Activated T-helper 1 cell treated with anti-CD3 and anti-CD28 coated beads, Interleukin-12 subunit alpha, Interleukin-12 subunit beta, Interleukin-2, Interleukin-4 antibody, amounts not matched to agents 30 ng/mL and 10 ng/mL and 1 ng/mL, durations not matched to agents 14 hours and 24 hours and 36 hours (primary cell): ENCODE measurements at regions not wholly inside any gene's neighbourhood (a gene's known extent, or its start where the extent isn't known, plus 50 kb on each side); places are given as distances from the start of the nearest gene placed in this dataset.

Experiments
- DNase-seq: peaks from one replicate; pipeline ENCODE4 v3.0.0; 2021; ENCODE audit warnings: low spot score
- H3K27ac Mint-ChIP-seq: one replicate; pipeline ENCODE4 v1.8.0; 2021; ENCODE audit warnings: mild to moderate bottlenecking, mixed read lengths
- H3K27me3 Mint-ChIP-seq: one replicate; pipeline ENCODE4 v1.8.0; 2022; ENCODE audit warnings: mild to moderate bottlenecking, moderate library complexity, mixed read lengths; ENCODE audit not compliant: insufficient read depth
- H3K36me3 Mint-ChIP-seq: one replicate; pipeline ENCODE4 v1.8.0; 2021; ENCODE audit warnings: low read depth, mixed read lengths
- H3K4me1 Mint-ChIP-seq: one replicate; pipeline ENCODE4 v1.8.0; 2021; ENCODE audit warnings: low read depth, mixed read lengths
- H3K4me3 Mint-ChIP-seq: one replicate; pipeline ENCODE4 v1.8.0; 2021; ENCODE audit warnings: mild to moderate bottlenecking, moderate library complexity, mixed read lengths
- H3K9me3 Mint-ChIP-seq: one replicate; pipeline ENCODE4 v1.8.0; 2021; ENCODE audit warnings: mixed read lengths
- intact Hi-C: fragments of 100-400 bp; cut with micrococcal nuclease; formaldehyde crosslinking; loops from one replicate; pipeline ENCODE4 v1.15.1; 2024

GRCh38 chr7:24221500-24221899, 62.5 kb upstream of the NPY start:
- H3K4me3 Mint-ChIP-seq: no peak overlapping the region
- no peak overlapping the region for H3K27ac Mint-ChIP-seq
- no peak for DNase-seq
- intact Hi-C loops: no loop called here
- peaks cover 20% of the 10 kb centered on the region for H3K9me3 Mint-ChIP-seq
- no peaks in the 10 kb centered on the region for H3K4me1 Mint-ChIP-seq
- H3K27me3 Mint-ChIP-seq: no peaks in the 10 kb centered on the region
- no peaks in the 10 kb centered on the region for H3K36me3 Mint-ChIP-seq

- no peak overlapping the region for H3K27ac Mint-ChIP-seq
- H3K27me3 Mint-ChIP-seq: no peaks in the 10 kb centered on the region
- H3K9me3 Mint-ChIP-seq: peaks cover 20% of the 10 kb centered on the region
- DNase-seq: no peak
- peaks cover 9% of the 10 kb centered on the region for H3K4me1 Mint-ChIP-seq
- intact Hi-C loops: no loop called here
- H3K4me3 Mint-ChIP-seq: no peak overlapping the region
- no peaks in the 10 kb centered on the region for H3K36me3 Mint-ChIP-seq
These were observed 56.9 kb upstream of the NPY start for GRCh38 chr7:24227068-24227467.

GRCh38 chr7:24227603-24228359, 56.2 kb upstream of the NPY start:
- peaks cover 9% of the 10 kb centered on the region for H3K4me1 Mint-ChIP-seq
- peaks cover 18% of the 10 kb centered on the region for H3K9me3 Mint-ChIP-seq
- no peak overlapping the region for H3K27ac Mint-ChIP-seq
- no peak overlapping the region for H3K4me3 Mint-ChIP-seq
- H3K27me3 Mint-ChIP-seq: no peaks in the 10 kb centered on the region
- no peaks in the 10 kb centered on the region for H3K36me3 Mint-ChIP-seq
- DNase-seq: no peak
- intact Hi-C loops: no loop called here

GRCh38 chr7:24229481-24230226, 54.3 kb upstream of the NPY start:
- H3K4me3 Mint-ChIP-seq: no peak overlapping the region
- H3K27ac Mint-ChIP-seq: no peak overlapping the region
- intact Hi-C loops: no loop called here
- peaks cover 9% of the 10 kb centered on the region for H3K4me1 Mint-ChIP-seq
- peaks cover 3% of the 10 kb centered on the region for H3K9me3 Mint-ChIP-seq
- H3K27me3 Mint-ChIP-seq: no peaks in the 10 kb centered on the region
- no peaks in the 10 kb centered on the region for H3K36me3 Mint-ChIP-seq
- no peak for DNase-seq

- H3K9me3 Mint-ChIP-seq: no peaks in the 10 kb centered on the region
- DNase-seq: no peak
- H3K27ac Mint-ChIP-seq: no peak overlapping the region
- no peaks in the 10 kb centered on the region for H3K27me3 Mint-ChIP-seq
- intact Hi-C loops: no loop called here
- peaks cover 9% of the 10 kb centered on the region for H3K4me1 Mint-ChIP-seq
- no peaks in the 10 kb centered on the region for H3K36me3 Mint-ChIP-seq
- H3K4me3 Mint-ChIP-seq: no peak overlapping the region
These were observed 52.5 kb upstream of the NPY start for GRCh38 chr7:24231493-24231892.

- H3K4me3 Mint-ChIP-seq: no peak overlapping the region
- no peaks in the 10 kb centered on the region for H3K36me3 Mint-ChIP-seq
- no peaks in the 10 kb centered on the region for H3K4me1 Mint-ChIP-seq
- H3K27ac Mint-ChIP-seq: no peak overlapping the region
- H3K27me3 Mint-ChIP-seq: no peaks in the 10 kb centered on the region
- H3K9me3 Mint-ChIP-seq: no peaks in the 10 kb centered on the region
- no peak for DNase-seq
- intact Hi-C loops: no loop called here
These were observed 50.6 kb upstream of the NPY start for GRCh38 chr7:24233386-24233785.
